Neural cell (in vitro differentiated cells): ENCODE measurements at regions not wholly inside any gene's neighbourhood (a gene's known extent, or its start where the extent isn't known, plus 50 kb on each side); places are given as distances from the start of the nearest gene placed in this dataset.
"Not testable (repeated sequence)": the region's sequence is repeated elsewhere in the genome, so short reads cannot be mapped to it uniquely, and the experiment has no call there.

Experiments used
- EP300 ChIP-seq: fragments of 450-650 bp; conservative IDR thresholded peaks from 2 replicates; pipeline ENCODE4 v1.6.1; 2014; ENCODE audit warnings: antibody characterized with exemption, mild to moderate bottlenecking, moderate library complexity; ENCODE audit not compliant: poor library complexity, severe bottlenecking
- EZH2 ChIP-seq: fragments of 200-600, 300-800 bp; shearing (Covaris generic), sonication (generic); IDR thresholded peaks from 2 replicates; pipeline ENCODE4 v1.6.1; 2014; ENCODE audit warnings: antibody characterized with exemption, low read length, borderline replicate concordance, mild to moderate bottlenecking; ENCODE audit not compliant: insufficient read depth, poor library complexity, severe bottlenecking
- POLR2AphosphoS5 ChIP-seq: IDR thresholded peaks from 2 replicates; pipeline ENCODE4 v1.6.1; 2012
- RAD21 ChIP-seq: fragments of 450-650 bp; conservative IDR thresholded peaks from 2 replicates; pipeline ENCODE4 v1.6.1; 2014; ENCODE audit warnings: antibody characterized with exemption, mild to moderate bottlenecking, moderate library complexity
- TAF1 ChIP-seq: IDR thresholded peaks from 2 replicates; pipeline ENCODE4 v1.6.1; 2012; ENCODE audit warnings: low read depth
- TF ChIP-seq, protein P1 (sequence below): IDR thresholded peaks from 2 replicates; pipeline ENCODE4 v1.6.1; 2012; ENCODE audit warnings: borderline replicate concordance
- TF ChIP-seq, protein P2 (sequence below): fragments of 450-650 bp; IDR thresholded peaks from 2 replicates; pipeline ENCODE4 v1.5.1; 2014; ENCODE audit warnings: antibody characterized with exemption, mild to moderate bottlenecking, moderate library complexity; ENCODE audit not compliant: poor library complexity, severe bottlenecking

GRCh38 chr3:125862841-125863254 lies 106.1 kb upstream of the ROPN1B start:
- not testable (repeated sequence) for TF ChIP-seq EP300, TAF1, RAD21, POLR2AphosphoS5, EZH2
- TF ChIP-seq, protein P1, sequence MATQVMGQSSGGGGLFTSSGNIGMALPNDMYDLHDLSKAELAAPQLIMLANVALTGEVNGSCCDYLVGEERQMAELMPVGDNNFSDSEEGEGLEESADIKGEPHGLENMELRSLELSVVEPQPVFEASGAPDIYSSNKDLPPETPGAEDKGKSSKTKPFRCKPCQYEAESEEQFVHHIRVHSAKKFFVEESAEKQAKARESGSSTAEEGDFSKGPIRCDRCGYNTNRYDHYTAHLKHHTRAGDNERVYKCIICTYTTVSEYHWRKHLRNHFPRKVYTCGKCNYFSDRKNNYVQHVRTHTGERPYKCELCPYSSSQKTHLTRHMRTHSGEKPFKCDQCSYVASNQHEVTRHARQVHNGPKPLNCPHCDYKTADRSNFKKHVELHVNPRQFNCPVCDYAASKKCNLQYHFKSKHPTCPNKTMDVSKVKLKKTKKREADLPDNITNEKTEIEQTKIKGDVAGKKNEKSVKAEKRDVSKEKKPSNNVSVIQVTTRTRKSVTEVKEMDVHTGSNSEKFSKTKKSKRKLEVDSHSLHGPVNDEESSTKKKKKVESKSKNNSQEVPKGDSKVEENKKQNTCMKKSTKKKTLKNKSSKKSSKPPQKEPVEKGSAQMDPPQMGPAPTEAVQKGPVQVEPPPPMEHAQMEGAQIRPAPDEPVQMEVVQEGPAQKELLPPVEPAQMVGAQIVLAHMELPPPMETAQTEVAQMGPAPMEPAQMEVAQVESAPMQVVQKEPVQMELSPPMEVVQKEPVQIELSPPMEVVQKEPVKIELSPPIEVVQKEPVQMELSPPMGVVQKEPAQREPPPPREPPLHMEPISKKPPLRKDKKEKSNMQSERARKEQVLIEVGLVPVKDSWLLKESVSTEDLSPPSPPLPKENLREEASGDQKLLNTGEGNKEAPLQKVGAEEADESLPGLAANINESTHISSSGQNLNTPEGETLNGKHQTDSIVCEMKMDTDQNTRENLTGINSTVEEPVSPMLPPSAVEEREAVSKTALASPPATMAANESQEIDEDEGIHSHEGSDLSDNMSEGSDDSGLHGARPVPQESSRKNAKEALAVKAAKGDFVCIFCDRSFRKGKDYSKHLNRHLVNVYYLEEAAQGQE, result not testable (repeated sequence)
- TF ChIP-seq, protein P2, sequence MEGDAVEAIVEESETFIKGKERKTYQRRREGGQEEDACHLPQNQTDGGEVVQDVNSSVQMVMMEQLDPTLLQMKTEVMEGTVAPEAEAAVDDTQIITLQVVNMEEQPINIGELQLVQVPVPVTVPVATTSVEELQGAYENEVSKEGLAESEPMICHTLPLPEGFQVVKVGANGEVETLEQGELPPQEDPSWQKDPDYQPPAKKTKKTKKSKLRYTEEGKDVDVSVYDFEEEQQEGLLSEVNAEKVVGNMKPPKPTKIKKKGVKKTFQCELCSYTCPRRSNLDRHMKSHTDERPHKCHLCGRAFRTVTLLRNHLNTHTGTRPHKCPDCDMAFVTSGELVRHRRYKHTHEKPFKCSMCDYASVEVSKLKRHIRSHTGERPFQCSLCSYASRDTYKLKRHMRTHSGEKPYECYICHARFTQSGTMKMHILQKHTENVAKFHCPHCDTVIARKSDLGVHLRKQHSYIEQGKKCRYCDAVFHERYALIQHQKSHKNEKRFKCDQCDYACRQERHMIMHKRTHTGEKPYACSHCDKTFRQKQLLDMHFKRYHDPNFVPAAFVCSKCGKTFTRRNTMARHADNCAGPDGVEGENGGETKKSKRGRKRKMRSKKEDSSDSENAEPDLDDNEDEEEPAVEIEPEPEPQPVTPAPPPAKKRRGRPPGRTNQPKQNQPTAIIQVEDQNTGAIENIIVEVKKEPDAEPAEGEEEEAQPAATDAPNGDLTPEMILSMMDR, result not testable (repeated sequence)
